Astrocyte of the cerebellum (primary cell): ENCODE measurements at regions not wholly inside any gene's neighbourhood (a gene's known extent, or its start where the extent isn't known, plus 50 kb on each side); places are given as distances from the start of the nearest gene placed in this dataset.

Experiments
- DNase-seq: peaks from one replicate; pipeline ENCODE4 v3.0.0-alpha.2; 2011; ENCODE audit warnings: low read depth
- H3K4me3 ChIP-seq: 2 replicates; pipeline ENCODE4 v1.5.1; 2011; ENCODE audit warnings: mild to moderate bottlenecking, low read depth, low read length, moderate library complexity
- CTCF ChIP-seq: IDR thresholded peaks from 2 replicates; pipeline ENCODE4 v1.5.1; 2012; ENCODE audit warnings: low read length, low read depth, moderate library complexity, mild to moderate bottlenecking; ENCODE audit errors: missing control alignments
- in situ Hi-C: cut with HindIII; loops from 2 replicates; pipeline ENCODE4 v1.10.0; 2017; ENCODE audit warnings: low sequenced_read_pairs

- H3K4me3 ChIP-seq = no peak overlapping the region
- no peak for DNase-seq
- TF ChIP-seq CTCF = no peak
- in situ Hi-C loops = no loop called here
Measured at GRCh38 chr13:57784633-57785032, 153.1 kb downstream of the PCDH17 start.

GRCh38 chr13:57787058-57787791, 155.7 kb downstream of the PCDH17 start:
- TF ChIP-seq CTCF = no peak
- in situ Hi-C loops = no loop called here
- no peak overlapping the region for H3K4me3 ChIP-seq
- no peak for DNase-seq

- H3K4me3 ChIP-seq = no peak overlapping the region
- no peak for TF ChIP-seq CTCF
- no peak for DNase-seq
- in situ Hi-C loops = no loop called here
Measured at GRCh38 chr13:57799624-57800023, 168.1 kb downstream of the PCDH17 start.

- no peak overlapping the region for H3K4me3 ChIP-seq
- DNase-seq = no peak
- in situ Hi-C loops = no loop called here
- TF ChIP-seq CTCF = no peak
Measured at GRCh38 chr13:57813651-57814050, 182.1 kb downstream of the PCDH17 start.

- TF ChIP-seq CTCF = no peak
- DNase-seq = no peak
- no peak overlapping the region for H3K4me3 ChIP-seq
- in situ Hi-C loops = no loop called here
Measured at GRCh38 chr13:57815600-57815999, 184.1 kb downstream of the PCDH17 start.

GRCh38 chr13:57820924-57821323, 189.4 kb downstream of the PCDH17 start:
- DNase-seq = no peak
- in situ Hi-C loops = no loop called here
- H3K4me3 ChIP-seq = no peak overlapping the region
- TF ChIP-seq CTCF = no peak
